ENCODE measurements at regions not wholly inside any gene's neighbourhood (a gene's known extent, or its start where the extent isn't known, plus 50 kb on each side); places are given as distances from the start of the nearest gene placed in this dataset.
"Not testable (repeated sequence)": the region's sequence is repeated elsewhere in the genome, so short reads cannot be mapped to it uniquely, and the experiment has no call there.

- no peak for DNase-seq (ENCODE audit: low read depth in 2 of 2)
Observed at GRCh38 chr13:73173279-73173811, 114.5 kb downstream of the KLF5 start.

DNA sequence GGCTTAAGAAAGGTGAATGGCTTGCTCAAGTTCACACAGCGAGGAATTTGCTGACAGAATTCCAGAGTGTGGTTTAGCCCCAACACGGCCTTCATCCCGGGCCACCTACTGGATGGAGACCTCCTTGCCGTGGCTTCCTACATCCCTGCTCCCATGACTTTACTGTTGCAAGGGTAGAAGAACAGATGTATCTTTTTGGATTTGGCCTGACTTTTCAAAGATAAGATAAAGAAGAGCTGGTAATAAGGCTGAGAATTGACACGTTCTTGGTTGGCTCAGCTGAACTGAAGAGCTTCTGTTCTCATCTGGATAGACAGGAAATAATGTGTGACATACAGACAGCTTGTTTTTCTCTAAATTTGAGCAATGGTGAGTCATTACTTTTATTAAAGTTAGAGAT, 113.1 kb downstream of the KLF5 start:
- DNase-seq (ENCODE audit: low read depth in 2 of 2): no peak

DNA sequence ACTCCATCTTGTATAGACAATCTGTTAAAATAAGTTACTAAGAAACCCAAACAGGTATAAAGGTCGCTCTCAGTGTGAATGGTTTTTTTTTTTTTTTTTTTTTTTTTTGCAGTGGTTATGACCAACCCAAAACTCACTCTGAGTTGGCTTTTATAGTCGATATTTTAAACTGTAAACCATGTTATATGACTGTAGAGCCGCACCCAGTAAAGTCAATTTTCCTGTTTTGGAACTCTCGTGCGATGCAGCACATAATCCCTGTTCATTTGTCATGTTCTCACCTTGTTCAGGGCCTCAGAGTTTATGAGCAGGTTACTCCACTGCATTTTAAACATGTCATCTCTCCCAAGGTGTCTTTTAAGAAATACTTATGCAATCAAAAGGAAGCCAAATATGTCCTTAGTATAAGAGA, 112.5 kb downstream of the KLF5 start:
- no peak for DNase-seq (ENCODE audit: low read depth in 2 of 2)

DNA sequence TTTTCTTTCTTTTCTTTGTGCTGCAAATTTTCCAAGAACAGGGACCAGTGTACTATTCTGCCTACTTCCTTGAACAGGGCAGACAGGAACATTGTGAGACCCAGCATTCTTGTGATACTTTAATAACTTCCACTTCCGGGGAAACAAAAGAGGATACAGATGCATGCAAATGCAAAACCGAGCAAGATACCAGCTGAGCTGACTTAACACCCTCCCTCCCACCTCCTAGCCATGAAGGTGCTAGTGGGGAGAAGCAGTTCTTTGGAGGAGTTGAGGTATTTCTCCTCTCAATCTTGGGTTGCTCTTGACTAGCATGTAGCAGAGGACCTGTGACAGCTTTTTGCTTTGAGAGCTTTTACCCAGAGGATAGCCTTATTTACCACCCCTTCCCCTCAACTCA, 111.2 kb downstream of the KLF5 start:
- no peak for DNase-seq (ENCODE audit: low read depth in 2 of 2)

- DNase-seq (ENCODE audit: low read depth in 2 of 2): peak; percentile 50 to 56
Observed at GRCh38 chr13:73168953-73169401, 110.2 kb downstream of the KLF5 start.

DNA sequence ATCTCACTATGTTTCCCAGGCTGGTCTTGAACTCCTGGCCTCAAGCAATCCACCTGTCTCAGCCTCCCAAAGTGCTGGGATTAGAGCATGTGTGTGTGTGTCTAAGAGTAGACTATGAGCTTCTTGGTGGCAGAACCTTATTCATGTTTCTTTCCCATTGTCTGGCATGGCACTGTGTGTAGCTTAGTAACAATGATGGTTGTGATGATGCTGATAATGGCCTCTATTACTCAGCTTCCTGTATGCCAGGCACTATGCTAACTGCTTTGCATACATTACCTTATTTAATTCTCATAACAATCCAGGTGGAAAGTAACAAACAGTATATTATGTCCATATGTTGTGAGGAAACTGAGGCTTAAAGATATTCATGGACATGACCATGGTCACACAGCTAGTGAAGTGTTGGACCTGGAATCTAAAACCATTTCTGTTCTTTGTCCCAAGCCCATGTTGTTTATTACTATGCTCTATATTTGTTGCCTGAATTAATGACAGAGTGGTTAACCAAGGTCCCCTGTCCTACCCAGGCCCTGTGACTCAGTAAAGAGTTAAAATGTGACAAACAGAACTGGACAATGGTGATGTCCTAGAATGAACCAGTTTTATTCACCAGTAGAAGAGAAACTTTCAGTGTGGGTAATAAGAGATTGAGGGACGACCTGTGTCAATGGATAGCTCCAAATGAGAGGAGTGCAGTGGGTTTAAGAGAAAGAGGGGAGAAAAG, 109.6 kb downstream of the KLF5 start:
- no peak for DNase-seq (ENCODE audit: low read depth in 2 of 2)

DNA sequence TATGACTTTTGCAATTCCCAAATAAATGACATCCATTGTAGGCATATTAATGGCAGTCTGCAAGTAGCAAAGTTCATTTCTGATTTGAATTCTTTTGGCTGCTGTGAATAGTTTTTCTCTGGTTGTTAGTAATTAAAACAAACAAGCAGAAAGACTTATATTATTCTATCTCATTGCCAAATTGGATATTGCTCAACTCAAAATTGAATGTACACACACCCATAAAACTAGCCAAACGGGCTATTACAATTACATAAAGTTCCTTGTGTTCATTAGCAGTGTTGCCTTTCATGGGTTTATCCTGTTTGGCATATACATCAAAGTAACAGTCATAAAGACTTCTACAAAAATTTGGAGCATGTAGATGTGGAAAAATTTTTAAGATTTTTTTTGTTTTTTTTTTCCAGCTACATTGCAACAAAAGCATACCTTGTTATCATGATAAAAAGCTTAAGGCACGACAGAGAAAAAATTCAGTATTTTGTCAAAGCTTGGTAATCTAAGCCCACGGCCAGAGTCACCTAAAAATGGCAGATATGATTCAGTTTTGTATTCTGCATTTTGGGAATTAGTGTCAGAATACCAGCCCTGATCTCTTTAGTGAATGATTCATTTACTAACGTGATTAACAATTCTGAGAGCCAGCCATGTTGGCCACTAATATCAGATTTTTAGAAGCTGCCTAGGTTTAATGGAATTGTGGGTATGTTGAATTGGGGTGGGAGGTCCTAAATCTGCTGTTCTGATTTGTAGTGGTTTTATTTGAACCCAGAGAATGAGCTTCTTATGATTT, 108.4 kb downstream of the KLF5 start:
- no peak for DNase-seq (ENCODE audit: low read depth in 2 of 2)

- no peak for DNase-seq (ENCODE audit: low read depth in 2 of 2)
Observed at GRCh38 chr13:73166204-73166603, 107.4 kb downstream of the KLF5 start.

- DNase-seq (ENCODE audit: low read depth in 2 of 2): no peak
Observed at GRCh38 chr13:73162912-73163911, 104.4 kb downstream of the KLF5 start.

- DNase-seq (ENCODE audit: low read depth in 2 of 2): not testable (repeated sequence)
Observed at GRCh38 chr13:73160371-73161031, 101.7 kb downstream of the KLF5 start.

DNA sequence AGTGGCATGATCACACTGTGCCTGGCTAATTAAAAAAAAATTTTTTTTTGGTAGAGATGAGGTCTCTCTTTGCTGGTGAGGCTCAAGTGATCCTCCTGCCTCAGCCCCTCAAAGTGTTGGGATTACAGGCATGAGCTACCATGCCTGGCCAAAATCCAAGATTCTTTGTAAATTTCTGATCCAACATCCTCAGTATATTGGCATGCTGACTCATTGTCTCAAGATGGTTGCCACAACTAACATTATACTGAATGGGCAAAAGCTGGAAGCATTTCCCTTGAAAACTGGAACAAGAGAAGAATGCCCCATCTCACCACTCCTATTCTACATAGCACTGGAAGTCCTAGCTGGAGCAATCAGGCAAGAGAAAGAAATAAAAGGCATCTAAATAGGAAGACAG, 100.0 kb downstream of the KLF5 start:
- peak in 1 of 2 experiments; percentile 31 for DNase-seq (ENCODE audit: low read depth in 2 of 2)

DNA sequence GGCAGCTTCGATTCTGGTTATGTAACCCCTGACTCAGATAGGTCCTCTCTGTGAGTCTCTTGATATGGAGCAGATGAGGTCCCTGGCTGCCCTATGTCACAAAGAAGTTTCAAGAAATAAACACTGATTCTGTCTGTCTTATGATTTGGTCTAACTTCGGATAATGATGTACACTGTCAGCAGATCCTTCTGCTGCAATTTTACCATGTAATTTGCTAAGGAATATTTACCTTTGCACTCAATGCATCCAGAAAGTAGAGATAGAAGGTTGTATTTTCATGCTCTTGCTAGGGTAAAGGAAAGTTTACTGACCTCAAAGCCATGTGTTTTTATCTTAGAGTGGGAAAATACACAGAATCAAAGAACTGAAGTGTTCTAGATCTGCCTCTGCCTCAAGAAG, 98.2 kb downstream of the KLF5 start:
- no peak for DNase-seq (ENCODE audit: low read depth in 2 of 2)

- no peak for DNase-seq (ENCODE audit: low read depth in 2 of 2)
Observed at GRCh38 chr13:73146707-73147106, 87.9 kb downstream of the KLF5 start.

DNA sequence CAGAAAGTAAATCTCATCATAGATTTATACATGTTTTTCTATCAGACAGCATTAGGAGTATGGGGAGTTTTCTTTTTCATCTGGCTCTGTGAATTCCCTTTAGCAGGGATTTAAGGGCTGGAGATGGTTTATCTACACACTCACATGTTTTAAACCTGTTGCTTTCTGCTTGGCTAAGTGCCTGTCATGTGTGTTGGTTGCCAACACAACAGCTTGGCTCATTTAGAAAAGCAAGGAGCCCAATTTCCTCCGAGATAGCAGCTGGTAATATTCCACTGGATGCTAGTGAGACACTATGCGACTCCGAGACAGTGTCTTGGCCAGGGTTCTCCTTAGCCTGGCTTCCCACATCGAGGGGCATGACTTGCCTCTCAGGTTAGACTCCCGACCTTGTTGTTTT, 83.3 kb downstream of the KLF5 start:
- DNase-seq (ENCODE audit: low read depth in 2 of 2): no peak

DNA sequence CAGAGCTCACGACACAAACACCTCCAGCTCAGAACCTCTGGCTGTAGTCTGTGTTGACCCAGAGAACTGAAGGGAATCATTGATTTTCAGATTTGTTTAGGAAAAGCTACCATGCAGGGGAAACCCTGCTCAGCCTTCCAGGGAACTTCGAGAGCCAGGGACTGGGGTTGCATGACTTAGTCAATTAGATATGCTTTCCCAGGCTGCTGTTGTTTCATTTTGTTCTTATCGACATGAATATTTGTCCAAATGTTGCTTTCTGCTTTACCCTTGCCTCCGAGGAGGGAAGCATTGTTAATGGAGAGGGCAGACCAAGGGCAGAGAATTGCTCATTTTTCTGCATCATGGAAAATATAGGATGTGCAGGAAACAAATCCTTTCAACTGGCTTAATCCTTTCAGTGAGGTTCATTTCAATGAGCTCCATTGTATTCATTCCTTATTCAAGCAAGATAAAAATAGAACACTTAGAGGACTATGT, 82.5 kb downstream of the KLF5 start:
- no peak for DNase-seq (ENCODE audit: low read depth in 2 of 2)

- DNase-seq (ENCODE audit: low read depth in 2 of 2): no peak
Observed at GRCh38 chr13:73140801-73141200, 82.0 kb downstream of the KLF5 start.

DNA sequence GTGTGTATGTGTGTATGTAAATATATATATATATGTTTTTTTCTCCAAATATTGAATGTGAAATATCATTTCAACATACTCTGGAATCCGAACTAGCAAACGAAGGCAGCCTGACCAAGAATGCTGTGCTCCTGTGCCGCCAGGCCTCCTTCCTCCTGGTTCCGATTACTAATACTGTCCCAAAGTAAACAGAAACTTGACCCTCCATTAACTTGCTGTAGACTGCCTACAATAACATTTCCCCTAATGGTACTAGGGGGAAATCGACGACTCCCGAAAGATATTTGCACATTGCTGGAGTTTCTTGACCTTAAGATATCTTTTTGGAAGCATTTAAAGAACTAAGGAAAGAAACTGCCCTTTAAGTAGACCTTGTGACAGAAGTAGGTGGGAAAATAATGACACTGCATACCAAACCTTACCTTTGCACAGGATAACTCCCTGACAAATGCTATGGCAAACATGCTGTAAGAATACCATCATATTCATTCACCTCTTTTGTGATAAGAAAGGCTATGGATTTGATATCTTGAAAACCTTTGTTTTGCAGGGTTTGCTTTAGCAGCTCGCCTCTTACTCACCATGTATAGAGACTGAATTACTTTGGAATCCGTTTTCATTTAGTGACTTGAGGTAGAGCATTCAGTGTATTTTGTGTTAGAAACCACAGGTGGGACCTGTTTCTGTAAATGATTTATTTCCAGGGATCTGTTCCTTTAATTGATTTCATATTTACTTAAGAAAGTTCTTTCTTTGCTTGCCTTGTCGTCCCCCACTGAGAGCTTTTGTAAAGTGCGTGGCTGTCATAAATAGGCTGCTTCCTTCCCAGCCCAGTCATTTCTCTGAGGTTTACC, 80.1 kb downstream of the KLF5 start:
- peak in 1 of 2 experiments; percentile 18 for DNase-seq (ENCODE audit: low read depth in 2 of 2)

- DNase-seq (ENCODE audit: low read depth in 2 of 2): peak in 1 of 2 experiments; percentile 47
Observed at GRCh38 chr13:73138276-73138637, 79.5 kb downstream of the KLF5 start.

DNA sequence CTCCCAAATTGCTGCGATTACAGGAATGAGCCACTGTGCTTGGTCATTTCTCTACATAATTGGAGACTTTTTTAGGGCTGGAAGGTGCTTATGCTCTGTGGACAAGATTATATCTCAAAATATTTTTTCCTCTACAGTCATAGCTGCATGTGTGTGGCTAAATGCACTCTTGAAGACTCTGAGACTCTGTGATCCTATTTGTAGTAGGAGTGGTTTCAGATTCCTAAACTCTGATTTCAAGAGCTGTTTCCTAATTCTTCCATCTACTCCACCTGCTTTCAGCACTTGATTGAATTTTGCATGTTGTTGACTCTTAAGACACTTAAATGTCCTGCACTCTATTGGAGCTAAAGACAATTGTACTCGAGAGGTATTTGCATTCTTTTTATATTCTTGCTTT, 78.0 kb downstream of the KLF5 start:
- no peak for DNase-seq (ENCODE audit: low read depth in 2 of 2)

DNA sequence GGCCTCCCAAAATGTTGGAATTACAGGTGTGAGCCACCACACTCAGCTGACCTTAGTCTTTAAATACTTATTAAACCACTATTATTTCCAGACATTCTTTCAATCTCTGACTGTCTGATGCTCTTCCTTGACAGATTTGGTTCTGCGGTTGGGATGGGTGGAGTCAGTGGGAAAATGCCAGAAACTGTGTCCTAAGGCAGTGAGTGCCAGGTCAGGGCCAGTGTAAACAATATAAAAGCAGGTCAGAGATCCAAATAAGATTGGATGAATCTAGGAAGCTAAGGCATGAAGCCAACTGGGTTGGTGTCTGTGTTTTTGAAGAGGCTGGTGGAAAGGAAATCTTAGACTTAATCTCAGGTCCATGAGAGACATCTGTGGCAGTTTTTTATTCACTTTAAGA, 74.7 kb downstream of the KLF5 start:
- no peak for DNase-seq (ENCODE audit: low read depth in 2 of 2)
